ENCODE measurements at regions not wholly inside any gene's neighbourhood (a gene's known extent, or its start where the extent isn't known, plus 50 kb on each side); places are given as distances from the start of the nearest gene placed in this dataset.

GRCh38 chr5:56421246-56422075 is 188.3 kb upstream of the ANKRD55 start:
- TF ChIP-seq CTCF (IDR thresholded peaks at IDR 0.05) (no peak), POLR2A (IDR thresholded peaks at IDR 0.05) (no peak)

Data from testis (tissue), 2 donors.